Suprapubic skin (tissue), 4 donors: ENCODE measurements at regions not wholly inside any gene's neighbourhood (a gene's known extent, or its start where the extent isn't known, plus 50 kb on each side); places are given as distances from the start of the nearest gene placed in this dataset.

Experiments used
- DNase-seq, 2 donors: peaks; one replicate each; pipeline ENCODE4 v3.0.0-alpha.2; 2019; ENCODE audit warnings: low spot score in 2 of 2
- H3K27ac ChIP-seq: fragments of 200-600 bp; sonication (generic); one replicate; pipeline ENCODE4 v1.5.1; 2019
- H3K27me3 ChIP-seq: fragments of 200-600 bp; sonication (generic); one replicate; pipeline ENCODE4 v1.5.1; 2019
- H3K36me3 ChIP-seq: fragments of 200-600 bp; sonication (generic); one replicate; pipeline ENCODE4 v1.5.1; 2019
- H3K4me1 ChIP-seq: fragments of 200-600 bp; sonication (generic); one replicate; pipeline ENCODE4 v1.5.1; 2019
- H3K4me3 ChIP-seq: fragments of 200-600 bp; sonication (generic); one replicate; pipeline ENCODE4 v1.5.1; 2019; ENCODE audit warnings: mild to moderate bottlenecking
- H3K9me3 ChIP-seq: fragments of 200-600 bp; sonication (generic); one replicate; pipeline ENCODE4 v1.5.1; 2019
- CTCF ChIP-seq, 2 donors: fragments of 200-600 bp in 1 of 2; fragments of 450-650 bp in 1 of 2; sonication (generic) in 1 of 2; IDR thresholded peaks; one replicate each; pipeline ENCODE4 v1.5.1; 2016 to 2019; ENCODE audit warnings: antibody characterized with exemption in 2 of 2, mild to moderate bottlenecking in 1 of 2, moderate library complexity in 1 of 2
- EP300 ChIP-seq: sonication (generic); formaldehyde crosslinking; IDR thresholded peaks from one replicate; pipeline ENCODE4 v1.6.1; 2017; ENCODE audit warnings: antibody characterized with exemption
- POLR2A ChIP-seq, 2 donors: fragments of 450-650 bp; IDR thresholded peaks; one replicate each; pipeline ENCODE4 v1.6.1; 2017; ENCODE audit warnings: antibody characterized with exemption in 2 of 2, mild to moderate bottlenecking in 2 of 2, moderate library complexity in 2 of 2
- POLR2AphosphoS5 ChIP-seq, 3 donors: sonication (generic); formaldehyde crosslinking; IDR thresholded peaks; one replicate each; pipeline ENCODE4 v1.6.1; 2017; ENCODE audit warnings: antibody characterized with exemption in 3 of 3
- WGBS: methylation state at CpG from one replicate; pipeline ENCODE4 v1.1.5; 2018; 5-methylcytosine and 5-hydroxymethylcytosine counted together

GRCh38 chr16:89027281-89027680 lies 50.3 kb upstream of the CBFA2T3 start:
- Histone ChIP-seq H3K27ac (no peak overlapping the region), H3K27me3 (peaks cover 31% of the 10 kb centered on the region), H3K9me3 (peaks cover 15% of the 10 kb centered on the region), H3K4me3 (no peak overlapping the region), H3K4me1 (no peaks in the 10 kb centered on the region), H3K36me3 (no peaks in the 10 kb centered on the region)
- no peak for DNase-seq
- no peak for TF ChIP-seq POLR2A (IDR thresholded peaks at IDR 0.05)
- TF ChIP-seq CTCF (IDR thresholded peaks at IDR 0.05) = no peak
- TF ChIP-seq EP300 = no peak
- TF ChIP-seq POLR2AphosphoS5 (IDR thresholded peaks at IDR 0.05) = no peak
- WGBS = 63% methylated on average over 1 of the region's 1 CpG

GRCh38 chr16:89031715-89032659 lies 55.0 kb upstream of the CBFA2T3 start:
- Histone ChIP-seq H3K4me1 (no peaks in the 10 kb centered on the region), H3K27ac (no peak overlapping the region), H3K9me3 (no peaks in the 10 kb centered on the region), H3K36me3 (no peaks in the 10 kb centered on the region), H3K27me3 (peaks cover 36% of the 10 kb centered on the region), H3K4me3 (no peak overlapping the region)
- TF ChIP-seq POLR2A (IDR thresholded peaks at IDR 0.05) (no peak), CTCF (IDR thresholded peaks at IDR 0.05) (no peak), POLR2AphosphoS5 (IDR thresholded peaks at IDR 0.05) (no peak), EP300 (no peak)
- peak in 1 of 2 donors; percentile 76 for DNase-seq
- 79% methylated on average over 24 of the region's 24 CpGs for WGBS

- WGBS = 80% methylated on average over 10 of the region's 10 CpGs
- Histone ChIP-seq H3K4me1 (no peaks in the 10 kb centered on the region), H3K27me3 (peaks cover 45% of the 10 kb centered on the region), H3K4me3 (no peak overlapping the region), H3K9me3 (no peaks in the 10 kb centered on the region), H3K36me3 (no peaks in the 10 kb centered on the region), H3K27ac (no peak overlapping the region)
- DNase-seq = peak in 1 of 2 donors; percentile 50
- no peak for TF ChIP-seq EP300
- no peak for TF ChIP-seq POLR2AphosphoS5 (IDR thresholded peaks at IDR 0.05)
- TF ChIP-seq CTCF (IDR thresholded peaks at IDR 0.05) = no peak
- no peak for TF ChIP-seq POLR2A (IDR thresholded peaks at IDR 0.05)
These were observed 56.3 kb upstream of the CBFA2T3 start for GRCh38 chr16:89033304-89033703.

GRCh38 chr16:89033796-89034572 lies 57.0 kb upstream of the CBFA2T3 start:
- no peak for DNase-seq
- H3K9me3 ChIP-seq = no peaks in the 10 kb centered on the region
- no peak overlapping the region for H3K4me3 ChIP-seq
- H3K4me1 ChIP-seq = no peaks in the 10 kb centered on the region
- H3K27ac ChIP-seq = no peak overlapping the region
- no peaks in the 10 kb centered on the region for H3K36me3 ChIP-seq
- 88% methylated on average over 23 of the region's 31 CpGs for WGBS
- TF ChIP-seq POLR2AphosphoS5 (IDR thresholded peaks at IDR 0.05) (no peak), EP300 (no peak), POLR2A (IDR thresholded peaks at IDR 0.05) (no peak), CTCF (IDR thresholded peaks at IDR 0.05) (no peak)
- peaks cover 52% of the 10 kb centered on the region for H3K27me3 ChIP-seq

- no peak overlapping the region for H3K27ac ChIP-seq
- DNase-seq = peak in 1 of 2 donors; percentile 59
- WGBS = 26% methylated on average over 7 of the region's 10 CpGs
- peaks cover 58% of the 10 kb centered on the region for H3K27me3 ChIP-seq
- no peaks in the 10 kb centered on the region for H3K36me3 ChIP-seq
- H3K4me1 ChIP-seq = no peaks in the 10 kb centered on the region
- no peak for TF ChIP-seq EP300
- no peak for TF ChIP-seq CTCF (IDR thresholded peaks at IDR 0.05)
- no peak for TF ChIP-seq POLR2A (IDR thresholded peaks at IDR 0.05)
- TF ChIP-seq POLR2AphosphoS5 (IDR thresholded peaks at IDR 0.05) = no peak
- H3K9me3 ChIP-seq = no peaks in the 10 kb centered on the region
- H3K4me3 ChIP-seq = no peak overlapping the region
These were observed 57.6 kb upstream of the CBFA2T3 start for GRCh38 chr16:89034573-89034961.
